ENCODE measurements at regions not wholly inside any gene's neighbourhood (a gene's known extent, or its start where the extent isn't known, plus 50 kb on each side); places are given as distances from the start of the nearest gene placed in this dataset.
"Not testable (repeated sequence)": the region's sequence is repeated elsewhere in the genome, so short reads cannot be mapped to it uniquely, and the experiment has no call there.

GRCh38 chr7:155229548-155230168, 68.0 kb upstream of the INSIG1 start:
- ATAC-seq (no peak), DNase-seq (no peak)

- DNase-seq (no peak), ATAC-seq (no peak)
Measured at GRCh38 chr7:155230169-155230593, 67.5 kb upstream of the INSIG1 start.

GRCh38 chr7:155231241-155231800, 66.4 kb upstream of the INSIG1 start:
- no peak for ATAC-seq
- no peak for DNase-seq

- no peak for DNase-seq
Measured at GRCh38 chr7:155231941-155232340, 65.7 kb upstream of the INSIG1 start.

GRCh38 chr7:155232911-155233310, 64.8 kb upstream of the INSIG1 start:
- DNase-seq = no peak
- no peak for ATAC-seq

More at GRCh38 chr7:155231941-155232340, 65.7 kb upstream of the INSIG1 start:
- no peak for ATAC-seq

DNA sequence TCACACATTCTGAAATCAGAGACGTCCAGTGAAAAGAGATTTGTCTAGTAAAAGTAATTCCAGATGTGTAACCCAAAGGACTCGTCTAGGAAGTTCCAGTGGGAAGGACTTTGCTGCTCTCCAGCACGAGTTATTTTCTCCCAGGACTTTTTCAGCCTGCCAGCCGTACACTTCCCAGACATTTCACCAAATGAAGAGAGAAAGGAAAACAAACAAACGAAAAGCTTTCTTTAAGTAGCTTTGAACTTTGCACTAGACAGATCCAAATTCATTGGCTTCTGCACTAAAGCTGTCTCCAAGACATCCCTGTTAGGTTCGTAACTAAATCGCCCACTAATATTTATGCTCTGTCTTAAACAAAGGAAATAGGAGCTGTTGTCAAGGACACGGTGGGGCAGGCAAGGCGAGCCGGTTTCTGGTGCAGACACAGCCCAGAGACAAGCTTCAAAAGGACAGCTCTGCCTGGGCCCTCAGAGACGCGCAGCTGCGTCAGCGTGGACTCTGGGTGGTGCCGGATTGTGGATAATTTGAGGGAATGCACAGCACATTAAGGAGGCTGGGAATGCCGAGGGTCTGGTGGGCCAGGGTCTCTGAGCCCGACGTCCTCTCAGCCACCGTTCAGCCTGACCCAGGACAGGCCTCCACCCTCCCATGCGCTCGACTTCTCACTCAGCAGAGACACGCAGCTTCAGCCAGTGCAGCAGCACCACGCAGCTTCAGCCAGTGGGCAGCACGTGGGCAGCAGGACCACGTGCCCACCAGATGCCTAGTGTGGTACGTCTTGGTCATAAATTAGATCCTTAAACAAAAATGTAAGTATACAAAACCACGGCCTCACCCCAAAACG, 64.1 kb upstream of the INSIG1 start:
- DNase-seq (no peak), ATAC-seq (no peak)

- DNase-seq (no peak), ATAC-seq (no peak)
Measured at GRCh38 chr7:155234158-155234492, 63.6 kb upstream of the INSIG1 start.

DNA sequence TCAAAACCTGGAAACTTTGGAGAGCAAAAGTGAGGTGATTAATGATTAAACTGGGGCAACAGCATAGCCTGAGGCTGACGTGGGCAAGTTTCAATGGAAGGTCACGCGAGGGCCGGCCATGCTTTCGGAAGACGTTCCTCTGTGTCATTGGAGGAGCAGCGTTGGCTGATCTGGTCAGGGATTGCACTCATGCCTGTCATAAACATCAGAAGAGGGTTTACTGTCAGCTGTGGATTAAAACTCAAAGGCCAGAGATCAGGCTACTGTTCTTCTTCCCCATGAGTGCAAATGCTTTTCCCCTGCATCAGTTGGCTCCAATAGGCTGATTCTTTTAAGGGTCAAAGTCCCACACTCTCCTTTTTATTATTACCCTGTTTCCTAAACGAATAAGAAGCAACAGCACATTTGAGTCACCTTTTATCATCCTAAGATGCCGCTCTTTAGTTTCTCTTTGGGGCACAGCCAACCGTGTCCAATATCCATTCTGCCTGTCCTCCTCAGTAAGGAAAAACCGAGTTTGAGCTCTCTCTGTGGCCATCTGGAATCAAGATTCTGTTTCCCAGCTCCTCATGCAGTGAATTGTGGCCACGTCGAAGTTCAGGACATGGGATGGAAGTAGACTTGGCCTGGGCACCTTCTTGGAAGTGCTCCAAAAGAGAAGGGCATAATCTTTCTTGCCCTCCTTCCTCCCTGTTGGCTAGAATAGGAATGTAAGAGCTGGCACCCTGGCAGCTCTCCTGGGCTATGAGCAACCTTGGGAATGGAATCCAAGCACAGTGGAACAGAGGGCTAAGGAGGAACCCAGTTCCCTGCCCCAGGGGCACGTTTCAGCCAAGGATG, 62.5 kb upstream of the INSIG1 start:
- ATAC-seq (no peak), DNase-seq (no peak)

GRCh38 chr7:155236386-155236785, 61.3 kb upstream of the INSIG1 start:
- no peak for ATAC-seq
- no peak for DNase-seq

DNA sequence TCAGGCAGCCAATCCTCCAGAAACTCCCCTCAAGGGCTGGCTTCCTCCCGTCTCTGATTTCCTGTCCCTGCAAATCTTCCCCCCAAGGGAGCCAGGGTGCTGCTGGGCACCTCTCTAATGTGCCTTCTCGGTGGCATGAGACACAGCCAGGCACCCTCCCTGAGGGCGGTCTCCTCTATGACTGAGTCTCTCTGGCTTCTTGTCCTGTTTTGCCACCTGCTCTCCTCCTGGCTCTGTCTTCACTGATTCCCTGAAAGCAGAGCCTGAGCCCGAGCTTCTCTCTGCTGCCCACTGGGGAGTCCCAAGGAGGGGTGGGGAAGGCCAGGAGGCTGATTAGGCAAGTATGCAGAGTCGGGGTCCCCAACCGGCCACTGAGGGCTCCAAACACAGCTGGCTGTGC, 60.4 kb upstream of the INSIG1 start:
- ATAC-seq = no peak

DNA sequence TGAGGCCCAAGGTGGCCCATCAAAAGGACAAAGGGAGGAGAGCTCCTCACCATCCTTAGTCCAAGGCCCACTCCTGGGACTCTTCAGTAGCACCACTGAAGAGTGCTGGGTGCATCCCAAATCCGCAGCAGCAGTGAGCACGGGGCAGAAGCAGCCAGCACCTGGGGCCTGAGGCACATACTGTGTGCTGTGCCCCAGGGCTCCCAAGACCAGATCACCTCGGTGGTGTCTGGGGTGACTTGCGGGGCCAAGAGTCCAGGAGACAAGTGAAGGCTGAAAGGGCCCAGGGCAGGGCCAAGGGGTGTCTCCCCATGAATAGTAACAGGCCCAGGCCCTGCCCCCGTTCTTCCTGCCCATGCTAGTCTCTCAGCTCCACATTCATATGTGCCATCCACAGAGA, 59.9 kb upstream of the INSIG1 start:
- DNase-seq = no peak
- no peak for ATAC-seq

More for the DNA sequence above, 60.4 kb upstream of the INSIG1 start:
- DNase-seq = no peak

GRCh38 chr7:155239431-155240087, 58.1 kb upstream of the INSIG1 start:
- DNase-seq, ATAC-seq: not testable (repeated sequence)

DNA sequence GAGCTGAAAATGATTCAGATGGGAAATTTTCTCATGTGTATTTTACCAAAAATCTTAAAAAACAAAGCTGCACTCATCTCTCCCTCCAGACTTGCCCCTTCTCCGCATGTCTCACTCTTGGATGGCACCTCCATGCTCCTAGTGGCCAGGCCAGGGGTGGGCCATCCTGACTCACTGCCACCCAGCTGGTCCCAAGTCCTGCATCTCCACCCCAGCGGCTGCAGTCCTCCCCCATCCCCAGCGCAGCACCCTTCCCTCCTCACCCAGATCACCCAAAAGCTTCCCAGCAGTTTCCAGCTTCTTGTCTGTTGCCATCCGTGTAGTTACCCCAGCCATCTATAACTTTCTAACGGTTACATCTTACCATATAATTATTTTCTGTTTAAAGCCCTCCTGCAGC, 53.0 kb upstream of the INSIG1 start:
- no peak for ATAC-seq

GRCh38 chr7:155247479-155248365, 50.0 kb upstream of the INSIG1 start:
- peak; percentile 23 for ATAC-seq
- DNase-seq = no peak

More for the DNA sequence above, 53.0 kb upstream of the INSIG1 start:
- DNase-seq = no peak

All from stimulated activated naive CD8-positive, alpha-beta T cell treated with anti-CD3 and anti-CD28 coated beads, Interleukin-15, Interleukin-2, amounts not matched to agents 100 U/mL and 50 U/mL, for 24 hours (primary cell).